Small intestine (tissue), 7 donors: ENCODE measurements at regions not wholly inside any gene's neighbourhood (a gene's known extent, or its start where the extent isn't known, plus 50 kb on each side); places are given as distances from the start of the nearest gene placed in this dataset.

Experiments
- DNase-seq, 2 donors: peaks; one replicate each; pipeline versions ENCODE4 v3.0.0 to v3.0.0-alpha.2; 2013
- FAIRE-seq: peaks from 2 replicates; lab custom pipeline; 2012; peaks lifted over from hg19 to GRCh38; lab: Jason Lieb, UNC
- H3K27ac ChIP-seq, 3 donors: one replicate each; pipeline ENCODE4 v1.5.1; 2013; ENCODE audit warnings: low read length in 2 of 3, mild to moderate bottlenecking in 2 of 3, control low read depth in 1 of 3, inconsistent platforms in 1 of 3, low read depth in 1 of 3, moderate library complexity in 1 of 3
- H3K27me3 ChIP-seq, 3 donors: one replicate each; pipeline ENCODE4 v1.6.1; 2013; ENCODE audit warnings: low read length in 3 of 3, inconsistent platforms in 1 of 3; ENCODE audit not compliant: control insufficient read depth in 3 of 3, insufficient read depth in 3 of 3
- H3K36me3 ChIP-seq, 3 donors: one replicate each; pipeline ENCODE4 v1.6.1; 2013; ENCODE audit warnings: low read length in 3 of 3, inconsistent platforms in 1 of 3, low read depth in 1 of 3, mild to moderate bottlenecking in 1 of 3, moderate library complexity in 1 of 3; ENCODE audit not compliant: control insufficient read depth in 3 of 3, insufficient read depth in 2 of 3
- H3K4me1 ChIP-seq, 3 donors: one replicate each; pipeline ENCODE4 v1.6.1; 2013; ENCODE audit warnings: low read length in 2 of 3, inconsistent platforms in 1 of 3, low read depth in 1 of 3, mild to moderate bottlenecking in 1 of 3, moderate library complexity in 1 of 3; ENCODE audit not compliant: control insufficient read depth in 3 of 3, insufficient read depth in 2 of 3
- H3K4me3 ChIP-seq, 3 donors: one replicate each; pipeline ENCODE4 v1.5.1; 2013; ENCODE audit warnings: low read length in 3 of 3, control low read depth in 1 of 3, inconsistent platforms in 1 of 3, low read depth in 1 of 3, mild to moderate bottlenecking in 1 of 3, moderate library complexity in 1 of 3
- H3K9me3 ChIP-seq, 2 donors: one replicate each; pipeline ENCODE4 v1.6.1; 2013; ENCODE audit warnings: low read depth in 1 of 2, low read length in 1 of 2; ENCODE audit not compliant: control insufficient read depth in 2 of 2, insufficient read depth in 1 of 2
- WGBS, 3 donors: extraction: QIAGEN DNeasy Blood & Tissue Kit; methylation state at CpG; one replicate each; pipeline ENCODE4 v1.1.7; 2013; 5-methylcytosine and 5-hydroxymethylcytosine counted together
- donor health status: healthy with polysubstance abuse.
- donor health status: control.
- donor health status: control.
- donor health status: Bipolar disorder and iron deficiency.
- donor health status: healthy.

DNA sequence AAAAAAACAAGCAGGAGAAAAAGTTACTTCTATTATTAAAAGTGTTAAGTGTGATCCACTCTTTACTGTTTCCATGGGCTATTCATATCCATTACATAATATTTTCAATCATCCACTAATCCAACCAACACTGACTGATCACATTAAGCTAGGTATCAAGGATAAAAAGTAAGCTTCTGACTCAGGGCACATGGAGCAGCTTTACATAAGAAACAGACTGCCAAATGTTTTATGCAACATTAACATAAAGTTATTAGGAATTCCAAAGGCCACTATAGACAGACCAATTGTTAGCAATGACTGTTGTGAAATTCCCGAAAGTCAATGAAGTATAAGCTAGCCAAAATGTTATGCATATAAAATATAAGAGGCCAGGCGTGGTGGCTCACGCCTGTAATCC, 277.6 kb downstream of the ZEB2 start:
- no peak for FAIRE-seq
- Histone ChIP-seq H3K4me3 (no peak overlapping the region), H3K4me1 (peaks cover 0 to 3% (median 0%) of the 10 kb centered on the region in 3 donors), H3K9me3 (no peaks in the 10 kb centered on the region), H3K27me3 (no peaks in the 10 kb centered on the region), H3K27ac (no peak overlapping the region), H3K36me3 (no peaks in the 10 kb centered on the region)
- WGBS, 3 donors: 94 to 98% (median 97%) methylated on average over 3 of the region's 3 CpGs
- DNase-seq: no peak

DNA sequence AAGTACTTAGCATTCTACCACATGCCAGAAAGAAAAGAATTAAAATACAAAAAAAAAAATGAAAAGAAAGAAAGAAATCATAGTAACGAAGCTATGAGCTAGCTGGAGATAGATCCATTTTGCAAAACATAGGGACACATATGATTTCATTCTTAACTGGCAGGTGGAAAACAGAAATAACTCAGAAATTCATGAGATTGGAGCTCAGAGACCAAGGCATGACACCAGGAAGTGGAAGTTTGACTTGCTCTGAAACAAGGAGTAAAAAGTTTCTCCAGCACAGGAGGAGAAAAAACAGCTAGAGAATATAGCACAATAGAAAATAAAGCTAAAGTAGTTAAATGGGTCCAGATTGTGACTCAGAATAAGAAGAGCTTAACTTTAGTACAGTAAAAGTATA, 278.1 kb downstream of the ZEB2 start:
- Histone ChIP-seq H3K27ac (no peak overlapping the region), H3K4me1 (peaks cover 0 to 3% (median 0%) of the 10 kb centered on the region in 3 donors), H3K36me3 (no peaks in the 10 kb centered on the region), H3K4me3 (no peak overlapping the region), H3K9me3 (no peaks in the 10 kb centered on the region), H3K27me3 (no peaks in the 10 kb centered on the region)
- no peak for FAIRE-seq
- WGBS, 3 donors: 78 to 89% (median 88%) methylated on average over 1 of the region's 1 CpG
- DNase-seq: no peak

DNA sequence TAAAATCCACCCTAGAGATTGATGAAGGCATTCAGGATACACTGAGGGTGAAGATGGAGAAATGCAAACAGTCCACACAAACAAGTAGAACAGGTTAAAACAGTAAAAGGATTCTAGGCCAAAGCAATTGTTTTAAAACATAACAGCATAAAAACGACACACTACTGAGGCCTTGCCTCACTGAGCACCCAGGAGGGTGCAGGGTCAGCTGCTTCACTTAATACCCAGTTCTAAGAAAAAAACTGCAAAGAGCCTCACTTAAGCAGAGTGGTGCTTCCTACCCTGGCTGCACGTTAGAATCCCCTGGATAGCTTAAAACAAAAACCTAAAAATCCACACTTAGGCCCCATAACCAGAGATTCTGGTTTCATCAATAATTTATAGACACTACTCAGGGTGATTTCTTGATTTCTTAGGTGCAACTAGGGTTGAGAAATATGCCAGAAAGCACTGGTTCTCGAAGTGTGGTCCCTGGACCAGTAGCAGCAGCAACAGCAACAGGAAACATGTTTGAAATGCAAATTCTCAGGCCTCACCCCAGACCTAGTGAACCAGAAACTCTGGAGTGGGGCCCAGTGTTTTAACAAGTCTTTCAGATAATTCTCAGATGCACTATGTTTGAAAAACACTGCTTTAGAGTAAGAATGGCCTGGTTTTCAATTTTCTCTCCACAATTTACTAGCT, 279.1 kb downstream of the ZEB2 start:
- Histone ChIP-seq H3K27ac (no peak overlapping the region), H3K36me3 (no peaks in the 10 kb centered on the region), H3K9me3 (no peaks in the 10 kb centered on the region), H3K4me1 (peaks cover 0 to 3% (median 0%) of the 10 kb centered on the region in 3 donors), H3K4me3 (no peak overlapping the region), H3K27me3 (no peaks in the 10 kb centered on the region)
- FAIRE-seq: no peak
- no peak for DNase-seq
- WGBS, 3 donors: 52 to 65% (median 60%) methylated on average over 3 of the region's 3 CpGs

DNA sequence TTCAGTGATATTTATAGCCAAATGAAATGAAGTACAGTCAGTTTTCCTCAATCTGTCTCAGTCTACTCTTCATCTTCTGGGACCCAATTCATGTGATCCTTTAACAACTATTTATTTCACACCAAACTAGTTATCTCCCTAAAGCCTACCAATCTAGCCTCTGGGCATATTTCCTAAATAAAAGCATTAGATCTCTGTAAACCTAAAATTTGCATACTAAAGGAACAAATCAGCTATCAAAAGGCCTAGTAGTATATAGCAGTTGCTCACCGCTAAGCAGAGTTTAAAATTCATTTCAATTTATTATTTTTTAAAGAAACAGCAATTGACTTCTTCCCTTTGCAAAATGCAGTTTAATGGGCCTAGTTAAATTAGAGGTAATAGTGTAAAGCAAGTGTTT, 280.2 kb downstream of the ZEB2 start:
- Histone ChIP-seq H3K27me3 (no peaks in the 10 kb centered on the region), H3K27ac (no peak overlapping the region), H3K9me3 (no peaks in the 10 kb centered on the region), H3K36me3 (no peaks in the 10 kb centered on the region), H3K4me1 (peaks cover 0 to 3% (median 0%) of the 10 kb centered on the region in 3 donors), H3K4me3 (no peak overlapping the region)
- DNase-seq (no peak), FAIRE-seq (no peak)
- WGBS, 3 donors: 90 to 93% (median 92%) methylated on average over 1 of the region's 1 CpG

DNA sequence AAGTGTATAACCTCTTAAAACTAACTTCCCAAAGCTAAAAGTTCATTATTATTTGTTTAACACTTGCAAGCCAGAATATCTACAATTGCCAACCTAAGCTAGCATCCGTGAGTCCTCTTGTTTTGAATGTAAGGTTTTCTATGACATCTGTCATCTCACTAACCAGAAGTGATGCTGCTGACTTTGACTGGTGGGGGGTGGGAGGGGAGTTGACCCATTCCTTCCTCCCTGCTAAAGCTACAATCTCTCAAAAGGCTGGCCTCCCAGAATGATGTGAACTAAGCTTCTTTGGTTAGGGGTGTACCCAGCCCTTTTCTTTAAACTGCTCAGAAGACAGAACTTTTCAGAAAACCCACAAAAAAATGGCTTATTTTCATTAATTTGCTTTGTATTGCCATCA, 280.6 kb downstream of the ZEB2 start:
- H3K36me3 ChIP-seq: no peaks in the 10 kb centered on the region
- FAIRE-seq (no peak), DNase-seq (no peak)
- 69 to 83% (median 81%) methylated on average over 1 of the region's 1 CpG for WGBS, 3 donors
- no peak overlapping the region for H3K4me3 ChIP-seq
- H3K27ac ChIP-seq: no peak overlapping the region
- H3K9me3 ChIP-seq: no peaks in the 10 kb centered on the region
- H3K27me3 ChIP-seq: no peaks in the 10 kb centered on the region
- H3K4me1 ChIP-seq: peaks cover 0 to 3% (median 0%) of the 10 kb centered on the region in 3 donors

DNA sequence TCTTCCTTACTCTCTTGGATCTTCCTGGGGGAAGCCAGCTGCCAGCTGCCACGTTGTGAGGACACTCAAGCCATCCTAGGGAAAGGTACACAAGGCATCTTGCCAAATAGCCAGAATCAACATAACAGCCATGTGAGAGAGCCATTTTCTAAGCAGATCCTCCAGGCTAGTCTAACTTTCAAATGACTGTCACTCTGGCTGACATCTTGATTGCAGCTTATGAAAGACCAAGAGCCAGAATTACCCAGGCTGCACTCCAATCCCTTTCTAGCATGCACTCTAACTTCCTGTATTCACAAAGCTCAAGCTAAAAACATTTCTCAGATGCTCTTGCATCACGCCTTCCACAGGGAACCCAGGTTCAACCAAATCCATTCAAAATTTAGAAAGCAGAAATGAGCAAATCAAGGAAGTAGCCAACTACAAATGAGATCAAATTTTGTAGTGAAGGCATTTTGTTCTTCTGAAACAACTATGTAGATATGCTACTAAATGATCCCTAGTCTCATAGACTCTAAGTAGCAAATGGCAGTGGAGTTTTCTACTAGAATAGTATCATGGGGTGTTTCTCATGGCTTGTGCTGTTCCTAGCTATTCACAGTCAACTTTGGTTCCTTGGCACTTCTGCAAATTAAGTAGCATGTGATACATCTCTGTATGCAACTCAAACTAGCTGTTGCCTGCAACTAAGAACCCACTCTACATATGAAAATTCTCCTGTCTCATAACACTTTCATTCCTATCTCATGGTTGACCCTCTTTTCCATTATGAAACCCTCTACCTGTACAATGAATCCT, 281.9 kb downstream of the ZEB2 start:
- no peak for DNase-seq
- peak overlapping the region in 1 of 3 donors; percentile 11 for H3K27ac ChIP-seq
- no peaks in the 10 kb centered on the region for H3K9me3 ChIP-seq
- H3K4me3 ChIP-seq: no peak overlapping the region
- H3K4me1 ChIP-seq: peaks cover 0 to 3% (median 0%) of the 10 kb centered on the region in 3 donors
- 56 to 68% (median 64%) methylated on average over 2 of the region's 2 CpGs for WGBS, 3 donors
- no peak for FAIRE-seq
- no peaks in the 10 kb centered on the region for H3K36me3 ChIP-seq
- no peaks in the 10 kb centered on the region for H3K27me3 ChIP-seq

DNA sequence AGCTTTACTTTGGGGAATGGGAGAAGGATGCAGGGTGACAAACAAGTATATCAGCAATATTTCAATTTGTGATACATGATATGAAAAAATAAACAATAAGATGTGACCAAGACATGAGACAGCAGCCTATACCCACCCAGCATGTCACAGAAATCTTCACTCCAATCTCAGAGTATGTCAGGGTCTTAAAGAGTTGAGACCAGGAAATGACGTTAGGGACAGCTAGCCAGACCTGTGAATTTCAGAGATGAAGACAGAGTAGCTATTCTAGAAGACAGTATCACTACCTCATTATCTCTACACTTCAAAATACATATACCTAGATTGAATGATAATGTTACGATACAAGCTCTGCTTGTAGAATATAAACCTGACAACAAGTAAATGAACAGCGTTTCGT, 282.8 kb downstream of the ZEB2 start:
- Histone ChIP-seq H3K27ac (no peak overlapping the region), H3K4me1 (peaks cover 0 to 3% (median 0%) of the 10 kb centered on the region in 3 donors), H3K36me3 (no peaks in the 10 kb centered on the region), H3K4me3 (no peak overlapping the region), H3K9me3 (no peaks in the 10 kb centered on the region), H3K27me3 (no peaks in the 10 kb centered on the region)
- 91 to 94% (median 92%) methylated on average over 4 of the region's 4 CpGs for WGBS, 3 donors
- DNase-seq: no peak
- FAIRE-seq: no peak

DNA sequence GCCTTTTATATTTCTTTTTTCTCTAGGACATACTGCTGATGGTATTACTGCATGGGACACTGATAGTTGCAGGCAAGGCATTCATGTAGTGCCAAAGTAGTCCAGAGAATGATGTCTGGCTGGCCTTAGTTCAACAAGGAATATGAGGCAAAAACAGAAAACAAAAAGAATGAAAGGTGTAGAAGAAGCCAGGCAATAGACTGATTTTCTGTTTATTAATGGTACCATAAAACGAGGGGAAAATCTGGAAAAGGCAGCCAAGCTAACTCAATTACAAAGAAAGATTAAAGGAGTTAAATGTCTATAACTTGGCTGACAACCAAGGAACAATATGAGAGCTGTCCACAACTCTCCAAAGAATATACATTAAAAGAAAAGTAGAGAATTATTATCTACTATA, 284.9 kb downstream of the ZEB2 start:
- 49 to 78% (median 67%) methylated on average over 1 of the region's 1 CpG for WGBS, 3 donors
- Histone ChIP-seq H3K27ac (no peak overlapping the region), H3K27me3 (no peaks in the 10 kb centered on the region), H3K9me3 (no peaks in the 10 kb centered on the region), H3K36me3 (no peaks in the 10 kb centered on the region), H3K4me3 (no peak overlapping the region), H3K4me1 (no peaks in the 10 kb centered on the region)
- FAIRE-seq: no peak
- DNase-seq: no peak
